GM12874 (cell line): ENCODE measurements at regions not wholly inside any gene's neighbourhood (a gene's known extent, or its start where the extent isn't known, plus 50 kb on each side); places are given as distances from the start of the nearest gene placed in this dataset.

Experiments used
- TF ChIP-seq, protein P1 (sequence below): IDR thresholded peaks from 2 replicates; pipeline ENCODE4 v1.5.1; 2011; ENCODE audit warnings: low read depth, mild to moderate bottlenecking, control low read depth, low read length, moderate library complexity; ENCODE audit not compliant: insufficient read depth

DNA sequence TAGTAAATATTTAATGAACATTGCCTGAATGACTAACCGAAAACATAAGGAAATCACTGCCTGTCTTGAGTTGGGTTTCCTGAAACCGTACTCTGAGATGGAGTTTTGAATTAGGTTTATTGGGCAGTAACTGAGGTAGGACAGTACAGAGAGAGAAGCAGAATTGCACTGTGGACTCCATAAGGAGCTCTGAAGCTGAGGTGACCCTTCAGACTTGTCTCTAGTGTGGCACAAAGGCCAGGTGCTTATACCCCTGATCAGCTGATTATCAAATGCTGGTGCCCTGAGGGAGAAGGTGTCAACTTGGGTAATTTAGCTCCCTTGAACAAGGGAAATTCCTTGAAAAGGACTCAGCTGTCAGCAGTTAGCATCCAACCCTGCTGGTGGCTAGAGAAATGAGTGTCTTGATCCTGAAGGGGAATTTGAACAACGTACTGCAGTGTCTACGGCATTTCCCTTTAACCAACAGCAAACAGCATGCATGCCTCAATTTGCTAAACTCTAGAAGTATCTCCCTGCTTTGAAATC is 135.0 kb upstream of the SMARCA2 start:
- TF ChIP-seq, protein P1, sequence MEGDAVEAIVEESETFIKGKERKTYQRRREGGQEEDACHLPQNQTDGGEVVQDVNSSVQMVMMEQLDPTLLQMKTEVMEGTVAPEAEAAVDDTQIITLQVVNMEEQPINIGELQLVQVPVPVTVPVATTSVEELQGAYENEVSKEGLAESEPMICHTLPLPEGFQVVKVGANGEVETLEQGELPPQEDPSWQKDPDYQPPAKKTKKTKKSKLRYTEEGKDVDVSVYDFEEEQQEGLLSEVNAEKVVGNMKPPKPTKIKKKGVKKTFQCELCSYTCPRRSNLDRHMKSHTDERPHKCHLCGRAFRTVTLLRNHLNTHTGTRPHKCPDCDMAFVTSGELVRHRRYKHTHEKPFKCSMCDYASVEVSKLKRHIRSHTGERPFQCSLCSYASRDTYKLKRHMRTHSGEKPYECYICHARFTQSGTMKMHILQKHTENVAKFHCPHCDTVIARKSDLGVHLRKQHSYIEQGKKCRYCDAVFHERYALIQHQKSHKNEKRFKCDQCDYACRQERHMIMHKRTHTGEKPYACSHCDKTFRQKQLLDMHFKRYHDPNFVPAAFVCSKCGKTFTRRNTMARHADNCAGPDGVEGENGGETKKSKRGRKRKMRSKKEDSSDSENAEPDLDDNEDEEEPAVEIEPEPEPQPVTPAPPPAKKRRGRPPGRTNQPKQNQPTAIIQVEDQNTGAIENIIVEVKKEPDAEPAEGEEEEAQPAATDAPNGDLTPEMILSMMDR = no peak

DNA sequence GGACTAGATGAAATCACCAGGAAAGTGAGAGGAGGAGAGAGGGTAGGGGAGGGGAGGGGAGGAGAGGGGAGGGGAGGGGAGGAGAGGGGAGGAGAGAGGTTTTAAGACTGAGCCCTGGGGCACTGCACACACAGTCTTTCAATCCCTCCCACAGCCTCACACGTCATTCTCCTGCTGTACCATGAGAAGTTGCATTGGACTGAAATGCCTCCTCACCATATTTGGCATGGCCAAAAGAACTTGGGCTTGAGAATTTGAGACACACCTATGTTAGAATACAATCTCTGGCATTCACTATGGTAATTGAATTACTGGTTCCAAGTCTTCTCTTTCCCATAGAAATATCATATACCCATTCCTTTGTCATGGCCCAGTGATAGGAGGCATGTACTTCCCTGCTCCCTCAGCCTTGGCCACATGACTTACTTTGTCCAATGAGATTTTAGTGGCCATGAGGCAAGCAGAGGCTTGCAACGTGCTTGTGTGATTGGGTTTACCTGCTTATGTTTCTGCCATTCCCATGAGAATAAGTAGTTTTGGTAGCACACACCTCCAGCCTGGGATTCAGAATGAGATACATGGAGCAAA is 133.3 kb upstream of the SMARCA2 start:
- TF ChIP-seq, protein P1 = no peak

DNA sequence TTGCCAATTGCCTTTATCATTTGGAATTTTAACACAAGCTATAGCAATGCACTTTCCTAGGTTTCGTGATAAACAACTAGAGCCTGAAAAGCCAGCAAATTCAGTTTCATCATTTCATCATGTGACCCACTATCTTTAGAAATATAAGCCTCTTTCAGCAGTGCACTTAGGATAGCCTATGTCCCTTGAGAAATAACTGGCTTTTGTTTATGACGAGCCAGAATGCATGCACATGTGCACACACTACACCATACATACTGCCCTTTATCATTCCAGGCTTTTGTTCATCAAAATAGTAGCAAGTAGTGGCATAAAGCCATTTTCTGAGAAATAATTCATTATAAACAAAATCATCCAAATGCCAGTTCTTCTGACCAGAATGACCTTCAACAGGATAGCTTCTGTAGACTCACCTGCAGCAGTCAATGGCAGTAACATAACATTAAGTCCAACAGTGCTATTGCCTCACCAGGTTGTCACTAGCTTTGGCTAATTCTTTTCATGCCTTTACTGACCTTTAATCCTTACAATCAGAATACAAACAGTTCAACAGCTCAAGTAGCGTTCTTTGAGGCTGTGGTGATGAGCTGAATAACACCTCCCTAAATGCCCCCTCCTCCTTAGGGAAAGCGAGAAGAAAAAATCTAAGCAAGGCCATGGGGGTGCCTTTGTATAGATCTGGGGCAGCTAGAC is 132.3 kb upstream of the SMARCA2 start:
- TF ChIP-seq, protein P1 = no peak

DNA sequence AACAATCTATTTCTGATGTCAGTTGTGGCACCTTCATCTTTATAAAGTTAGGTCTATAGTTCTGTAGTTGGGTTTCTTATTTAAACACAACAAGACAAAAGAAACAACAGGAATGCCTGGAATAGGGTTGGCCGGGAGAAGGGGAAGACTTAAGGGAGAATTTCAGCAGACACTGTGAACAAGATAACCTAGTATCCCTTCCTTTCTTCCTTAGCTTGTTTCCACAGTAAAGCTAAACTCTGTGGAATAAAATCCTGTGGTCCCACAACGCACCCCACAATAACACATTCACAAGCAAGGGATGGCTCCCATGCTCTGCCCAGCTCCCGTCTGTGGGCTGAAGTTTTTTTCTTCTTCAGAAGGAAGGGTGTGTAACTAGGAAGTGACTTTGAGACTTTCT is 124.9 kb upstream of the SMARCA2 start:
- TF ChIP-seq, protein P1 = no peak

DNA sequence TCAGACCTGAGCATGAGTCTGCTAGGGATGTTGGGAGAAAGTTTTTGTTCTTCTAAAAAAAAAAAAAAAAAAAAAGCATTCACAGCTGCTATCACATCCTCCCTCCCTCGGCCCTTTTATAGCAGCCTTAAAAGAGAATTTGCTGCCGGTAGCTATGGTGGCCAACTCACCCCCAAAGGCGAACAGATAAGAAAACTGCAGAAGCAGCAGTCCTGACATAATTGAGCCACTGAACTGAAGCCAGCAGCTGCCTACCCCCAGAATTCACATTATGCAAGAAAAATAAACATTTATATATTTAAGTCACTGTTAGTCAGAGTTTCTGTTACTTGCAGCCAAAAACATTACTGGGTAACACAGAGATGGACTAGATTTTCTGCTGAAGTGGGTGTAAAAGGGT is 124.3 kb upstream of the SMARCA2 start:
- TF ChIP-seq, protein P1 = no peak

DNA sequence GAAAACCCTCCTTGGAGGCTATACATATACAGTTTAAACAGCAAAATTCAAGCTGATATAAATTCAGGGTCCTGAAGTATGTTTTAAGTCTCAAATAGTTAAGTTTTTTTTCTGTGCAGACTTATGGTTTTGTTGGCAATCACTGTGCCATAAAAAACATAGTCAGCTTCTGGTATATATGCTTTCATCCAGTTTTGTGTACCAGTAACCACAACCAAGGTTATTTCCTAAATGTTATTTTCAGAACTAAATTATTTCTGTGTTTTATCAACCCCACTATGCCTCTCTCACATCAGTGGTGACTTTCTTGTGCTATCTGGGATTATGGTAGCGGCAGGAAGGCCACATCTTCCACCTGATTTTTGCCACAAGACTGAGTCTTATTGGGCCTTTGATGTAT is 107.7 kb upstream of the SMARCA2 start:
- TF ChIP-seq, protein P1 = no peak

DNA sequence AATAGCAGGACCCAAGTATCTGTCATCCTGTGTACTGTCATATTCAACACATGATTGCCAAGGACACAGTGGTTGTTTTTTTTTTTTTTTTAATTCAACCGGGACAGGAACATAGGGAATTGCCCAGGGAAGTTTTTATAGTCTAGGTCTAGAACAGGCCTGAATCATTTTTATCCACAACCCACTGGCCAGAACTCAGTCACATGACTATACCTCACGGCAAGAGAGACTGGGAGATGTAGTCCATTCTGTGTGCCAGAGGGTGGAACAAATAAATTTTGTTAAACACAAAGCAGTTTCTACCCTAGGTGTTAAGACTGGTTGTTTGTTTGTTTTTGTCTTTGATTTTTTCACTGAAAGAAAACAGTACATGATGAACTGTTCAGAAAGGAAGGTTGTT is 105.8 kb upstream of the SMARCA2 start:
- TF ChIP-seq, protein P1 = peak; percentile 10; the same call in 1 of the 2 replicates
